Subcutaneous abdominal adipose tissue (tissue), 5 donors: ENCODE measurements at regions not wholly inside any gene's neighbourhood (a gene's known extent, or its start where the extent isn't known, plus 50 kb on each side); places are given as distances from the start of the nearest gene placed in this dataset.

Source experiments
- H3K27ac ChIP-seq: one replicate; pipeline ENCODE4 v1.7.0; 2013; ENCODE audit warnings: low read depth, mild to moderate bottlenecking, inconsistent platforms, low read length, moderate library complexity
- H3K27me3 ChIP-seq, 5 donors: one replicate each; pipeline ENCODE4 v1.7.0; 2013; ENCODE audit warnings: low read length in 5 of 5, inconsistent platforms in 1 of 5; ENCODE audit not compliant: control insufficient read depth in 5 of 5, insufficient read depth in 4 of 5
- H3K36me3 ChIP-seq, 5 donors: one replicate each; pipeline ENCODE4 v1.7.0; 2013; ENCODE audit warnings: low read length in 5 of 5; ENCODE audit not compliant: control insufficient read depth in 5 of 5, insufficient read depth in 5 of 5
- H3K4me1 ChIP-seq, 5 donors: one replicate each; pipeline ENCODE4 v1.7.0; 2013; ENCODE audit warnings: low read length in 5 of 5, mild to moderate bottlenecking in 3 of 5, moderate library complexity in 1 of 5; ENCODE audit not compliant: control insufficient read depth in 5 of 5, insufficient read depth in 5 of 5
- H3K4me3 ChIP-seq, 5 donors: one replicate each; pipeline ENCODE4 v1.7.0; 2013; ENCODE audit warnings: low read length in 5 of 5, low read depth in 1 of 5
- H3K9ac ChIP-seq, 5 donors: one replicate each; pipeline ENCODE4 v1.7.0; 2013; ENCODE audit warnings: low read length in 5 of 5, mild to moderate bottlenecking in 4 of 5, moderate library complexity in 3 of 5
- H3K9me3 ChIP-seq, 5 donors: one replicate each; pipeline ENCODE4 v1.7.0; 2013; ENCODE audit warnings: low read length in 5 of 5; ENCODE audit not compliant: control insufficient read depth in 5 of 5
- donor health status: healthy.
- donor health status: healthy.
- donor health status: healthy.
- donor health status: healthy.
- donor health status: healthy.

DNA sequence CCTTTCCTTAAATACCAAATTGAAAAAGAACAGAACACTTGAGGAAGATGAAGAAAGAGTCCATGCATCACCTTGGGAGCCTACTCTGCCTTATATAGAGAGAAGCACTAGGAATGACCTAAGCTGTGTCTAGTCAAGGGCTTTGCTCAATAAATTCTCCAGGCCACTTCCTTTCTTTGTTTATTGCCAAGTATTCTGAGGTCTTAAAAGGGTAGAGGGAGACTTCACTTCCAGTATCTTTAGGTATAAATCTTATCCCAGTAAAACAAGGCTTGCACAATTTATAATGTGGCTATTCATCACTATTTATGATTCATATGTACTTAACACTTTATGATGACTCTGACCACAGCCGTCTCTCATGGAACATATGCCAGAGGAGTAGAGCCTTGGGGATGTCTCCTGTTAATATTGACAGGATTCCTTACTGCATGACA lies 85.1 kb upstream of the ARHGAP5 start:
- no peak overlapping the region for H3K9ac ChIP-seq
- H3K36me3 ChIP-seq: no peaks in the 10 kb centered on the region
- no peak overlapping the region for H3K27ac ChIP-seq
- H3K4me3 ChIP-seq: no peak overlapping the region
- peaks cover 0 to 3% (median 0%) of the 10 kb centered on the region in 5 donors for H3K27me3 ChIP-seq
- peaks cover 0 to 12% (median 4%) of the 10 kb centered on the region in 5 donors for H3K4me1 ChIP-seq
- H3K9me3 ChIP-seq: no peaks in the 10 kb centered on the region

DNA sequence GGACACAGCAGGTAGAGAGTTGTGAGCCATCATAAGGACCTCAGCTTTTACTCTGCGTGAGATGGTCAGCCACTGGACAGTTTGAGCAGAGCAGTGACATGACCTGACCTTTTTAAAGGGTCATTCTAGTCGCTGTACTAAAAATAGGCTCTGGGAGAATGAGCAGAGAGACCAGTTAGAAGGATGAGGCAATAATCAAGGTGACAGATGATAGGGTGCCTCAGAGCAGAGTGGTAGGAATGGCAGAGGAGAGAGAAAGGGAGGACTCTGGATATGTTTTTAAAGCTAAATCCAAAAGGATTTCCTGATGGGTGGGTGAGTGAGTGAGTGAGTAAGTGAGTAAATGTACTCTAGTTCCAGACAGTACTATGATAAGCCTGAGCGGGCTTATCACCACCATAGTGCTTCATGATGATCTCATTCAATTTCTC lies 83.6 kb upstream of the ARHGAP5 start:
- no peak overlapping the region for H3K9ac ChIP-seq
- H3K27ac ChIP-seq: no peak overlapping the region
- peaks cover 0 to 20% (median 12%) of the 10 kb centered on the region in 5 donors for H3K4me1 ChIP-seq
- H3K27me3 ChIP-seq: peaks cover 0 to 3% (median 0%) of the 10 kb centered on the region in 5 donors
- no peaks in the 10 kb centered on the region for H3K36me3 ChIP-seq
- H3K9me3 ChIP-seq: no peaks in the 10 kb centered on the region
- no peak overlapping the region for H3K4me3 ChIP-seq

DNA sequence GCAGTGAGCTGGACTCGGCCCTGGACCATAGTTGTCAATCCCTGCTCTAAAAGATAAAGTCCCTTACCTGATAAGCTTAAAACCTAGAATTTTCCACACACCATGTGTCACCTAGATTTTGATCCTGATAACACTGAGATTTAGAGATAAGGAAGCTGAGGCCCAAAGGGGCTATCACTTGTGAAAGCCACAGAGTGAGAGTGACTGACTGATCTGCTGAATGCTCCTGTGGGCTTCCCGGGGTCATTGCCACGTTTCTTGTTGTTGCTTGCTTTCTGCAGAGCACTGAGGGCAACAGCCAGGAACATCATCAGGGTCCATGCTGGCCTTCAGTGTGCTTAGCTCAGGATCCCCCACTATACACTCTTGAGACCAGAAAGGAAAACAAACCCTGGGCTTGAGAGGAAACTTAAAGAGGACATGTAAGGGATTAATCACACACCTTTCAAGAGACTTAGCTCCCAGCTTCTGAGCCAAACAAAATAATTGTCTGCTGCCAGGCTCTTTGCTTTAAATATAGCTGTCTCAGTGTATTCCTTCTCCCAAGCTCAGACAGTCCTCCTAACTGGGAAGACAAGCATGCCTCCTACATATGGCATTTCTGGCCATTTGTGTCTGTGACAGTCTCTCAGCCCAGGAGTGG lies 82.6 kb upstream of the ARHGAP5 start:
- Histone ChIP-seq H3K4me1 (peaks cover 0 to 17% (median 13%) of the 10 kb centered on the region in 5 donors), H3K27ac (no peak overlapping the region), H3K4me3 (no peak overlapping the region), H3K9me3 (no peaks in the 10 kb centered on the region), H3K36me3 (no peaks in the 10 kb centered on the region), H3K27me3 (peaks cover 0 to 3% (median 0%) of the 10 kb centered on the region in 5 donors), H3K9ac (no peak overlapping the region)

DNA sequence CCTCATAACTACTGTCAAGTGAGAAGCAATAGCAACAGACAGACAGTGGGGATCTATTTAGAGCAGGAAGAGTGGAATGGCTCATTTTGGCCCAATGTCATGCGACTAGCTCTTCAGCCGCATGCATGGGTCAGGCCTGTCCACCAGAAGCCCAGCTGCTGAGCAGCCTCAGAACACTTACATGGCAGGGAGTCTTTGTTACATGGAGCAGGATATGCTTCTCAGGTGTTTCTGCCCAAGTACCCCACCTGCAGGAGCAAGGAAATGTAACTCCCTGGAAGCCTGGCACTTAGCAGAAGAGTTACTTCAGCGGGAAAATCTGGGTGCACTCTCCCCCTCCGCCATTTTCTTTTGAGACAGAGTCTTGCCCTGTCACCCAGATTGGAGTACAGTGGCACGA lies 73.5 kb upstream of the ARHGAP5 start:
- Histone ChIP-seq H3K27ac (no peak overlapping the region), H3K9ac (no peak overlapping the region), H3K9me3 (no peaks in the 10 kb centered on the region), H3K4me3 (no peak overlapping the region), H3K27me3 (no peaks in the 10 kb centered on the region), H3K36me3 (no peaks in the 10 kb centered on the region), H3K4me1 (peaks cover 0 to under 1% (median 0%) of the 10 kb centered on the region in 5 donors)

DNA sequence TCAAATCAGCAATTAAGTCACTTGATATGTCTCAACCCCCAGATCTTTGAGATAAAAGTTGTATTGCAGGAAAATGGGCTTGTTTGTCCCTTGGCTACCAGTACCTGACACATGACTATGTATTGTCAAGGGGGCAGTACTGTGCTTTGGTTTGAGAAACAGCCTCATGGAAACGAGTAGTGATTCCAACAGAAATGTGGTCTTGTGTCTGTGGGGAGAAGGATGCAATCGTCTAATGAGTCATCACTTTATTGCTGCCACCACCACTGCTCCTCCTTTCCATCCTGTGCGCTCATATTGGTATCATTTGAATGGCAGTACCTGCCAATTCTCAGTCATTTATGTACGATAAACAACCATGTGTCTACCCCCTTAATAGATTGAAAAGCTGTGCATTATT lies 72.8 kb upstream of the ARHGAP5 start:
- Histone ChIP-seq H3K36me3 (no peaks in the 10 kb centered on the region), H3K4me1 (no peaks in the 10 kb centered on the region), H3K9ac (no peak overlapping the region), H3K27ac (no peak overlapping the region), H3K27me3 (no peaks in the 10 kb centered on the region), H3K4me3 (no peak overlapping the region), H3K9me3 (no peaks in the 10 kb centered on the region)

DNA sequence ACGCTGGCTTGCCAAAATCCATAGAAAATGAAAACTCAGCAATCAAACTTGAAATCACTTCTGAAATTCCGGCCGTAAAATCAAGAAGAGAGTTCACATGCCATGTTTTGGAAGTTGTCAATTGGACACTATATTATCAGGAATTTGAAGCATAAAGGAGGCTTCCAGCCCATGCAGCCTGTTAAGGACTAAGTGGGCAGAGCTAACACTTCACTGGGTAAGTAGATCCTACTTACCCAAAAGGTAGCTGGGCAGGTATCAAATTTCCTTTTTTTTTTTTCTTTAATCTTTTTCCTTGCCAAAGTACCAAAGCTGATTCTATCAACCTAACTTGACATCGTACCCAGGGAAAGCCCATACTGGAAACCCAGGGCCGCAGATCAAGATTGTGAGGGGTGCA lies 71.5 kb upstream of the ARHGAP5 start:
- H3K36me3 ChIP-seq: no peaks in the 10 kb centered on the region
- no peaks in the 10 kb centered on the region for H3K4me1 ChIP-seq
- no peaks in the 10 kb centered on the region for H3K9me3 ChIP-seq
- no peaks in the 10 kb centered on the region for H3K27me3 ChIP-seq
- H3K9ac ChIP-seq: no peak overlapping the region
- H3K27ac ChIP-seq: no peak overlapping the region
- no peak overlapping the region for H3K4me3 ChIP-seq

DNA sequence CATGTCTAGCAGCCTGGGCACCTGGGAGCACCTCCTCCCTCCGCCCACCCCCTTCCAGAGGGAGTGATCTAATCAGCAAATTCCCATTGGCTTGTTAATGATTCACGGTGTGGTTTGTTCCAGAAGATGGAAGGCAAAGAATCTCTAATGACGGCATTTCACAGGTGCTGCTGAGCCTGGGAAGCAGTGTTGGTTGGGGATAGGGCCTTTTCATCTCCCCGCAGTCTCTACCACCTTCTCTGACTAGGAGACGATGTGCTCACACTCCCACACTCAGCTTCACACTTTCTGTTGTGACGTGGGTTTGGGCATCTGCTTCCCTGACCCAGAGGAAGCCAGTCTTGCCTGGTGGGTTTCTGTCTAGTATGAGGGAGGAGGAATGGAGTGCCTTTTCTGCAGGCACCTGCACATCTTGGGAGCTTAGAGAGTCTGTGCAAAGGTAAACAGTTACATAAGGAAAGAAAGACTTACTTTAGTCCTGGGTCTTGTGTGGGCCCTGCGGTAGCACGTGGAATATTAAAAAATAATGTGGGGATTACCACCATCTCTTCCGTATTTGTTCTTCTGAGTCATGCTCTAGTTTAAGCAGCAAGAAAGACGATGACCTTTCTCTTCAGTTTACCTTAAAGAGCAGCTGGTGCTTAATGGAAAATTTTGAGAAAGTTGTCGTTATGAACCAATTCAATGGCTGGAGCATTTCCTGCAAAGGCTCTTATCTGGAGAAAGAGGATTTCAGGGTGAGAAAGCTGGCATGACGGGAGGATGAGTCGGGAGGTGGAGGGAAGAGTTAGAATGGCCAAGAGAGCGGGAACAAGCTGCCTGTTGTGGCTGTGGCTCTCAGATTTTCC lies 70.6 kb upstream of the ARHGAP5 start:
- Histone ChIP-seq H3K9ac (no peak overlapping the region), H3K27ac (no peak overlapping the region), H3K4me1 (no peaks in the 10 kb centered on the region), H3K9me3 (no peaks in the 10 kb centered on the region), H3K27me3 (no peaks in the 10 kb centered on the region), H3K4me3 (no peak overlapping the region), H3K36me3 (no peaks in the 10 kb centered on the region)

DNA sequence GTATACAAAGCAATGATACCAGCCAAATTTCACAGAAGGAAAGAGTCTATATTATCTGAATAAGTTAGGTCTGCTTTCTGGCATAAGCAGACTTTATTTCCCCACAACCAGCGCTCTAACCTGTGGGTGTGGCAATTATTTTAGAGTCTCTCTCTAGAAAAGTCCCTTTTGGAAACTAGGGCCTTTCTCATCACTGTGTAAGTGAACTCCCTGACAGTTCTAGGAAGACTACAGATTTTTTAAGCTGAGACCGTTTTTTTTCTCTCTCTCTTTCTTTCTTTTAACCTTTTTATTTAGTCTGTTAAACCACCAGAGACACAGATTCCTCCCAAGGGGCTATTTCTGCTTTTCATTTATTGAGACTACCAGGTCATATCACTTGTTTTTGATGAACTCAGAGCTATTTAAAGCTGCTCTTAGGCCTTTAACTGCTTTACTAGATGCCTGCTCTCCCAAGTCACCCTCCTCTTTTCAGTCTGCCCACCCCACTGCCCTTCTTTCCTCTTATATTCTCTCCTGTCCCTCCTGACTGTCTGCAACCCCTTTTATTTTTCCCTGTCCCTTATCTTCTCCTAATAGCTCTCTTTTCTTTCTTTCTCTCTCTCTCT lies 69.2 kb upstream of the ARHGAP5 start:
- H3K9ac ChIP-seq: no peak overlapping the region
- H3K36me3 ChIP-seq: no peaks in the 10 kb centered on the region
- no peak overlapping the region for H3K27ac ChIP-seq
- H3K27me3 ChIP-seq: no peaks in the 10 kb centered on the region
- no peak overlapping the region for H3K4me3 ChIP-seq
- H3K4me1 ChIP-seq: no peaks in the 10 kb centered on the region
- H3K9me3 ChIP-seq: no peaks in the 10 kb centered on the region

DNA sequence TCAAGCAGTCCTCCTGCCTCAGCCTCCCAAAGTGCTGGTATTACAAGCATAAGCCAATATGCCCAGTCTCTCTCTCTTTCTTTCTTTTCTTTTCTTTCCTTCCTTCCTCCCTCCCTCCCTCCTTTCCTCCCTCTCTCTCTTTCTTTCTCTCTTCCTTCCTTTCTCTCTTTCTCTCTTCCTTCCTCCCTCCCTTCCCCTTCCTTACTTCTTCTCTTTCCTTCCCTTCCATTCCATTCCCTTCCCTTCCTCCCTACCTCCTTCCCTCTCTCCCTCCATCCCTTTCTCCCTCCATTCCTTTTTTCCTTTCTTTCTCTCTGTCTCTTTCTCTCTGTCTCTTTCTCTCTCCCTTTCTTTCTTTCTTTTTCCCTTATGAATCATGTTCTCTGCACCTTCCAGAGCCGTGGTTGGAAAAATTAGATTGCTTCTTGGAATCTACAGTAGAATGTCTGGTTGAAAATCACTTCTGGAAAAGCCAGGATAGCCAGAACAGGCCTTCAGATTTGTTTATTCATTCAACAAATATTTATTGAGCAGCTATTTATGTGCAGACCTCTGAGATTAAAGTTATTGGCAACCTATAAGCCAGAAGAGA lies 68.4 kb upstream of the ARHGAP5 start:
- no peak overlapping the region for H3K4me3 ChIP-seq
- H3K36me3 ChIP-seq: no peaks in the 10 kb centered on the region
- H3K9ac ChIP-seq: no peak overlapping the region
- no peaks in the 10 kb centered on the region for H3K27me3 ChIP-seq
- H3K9me3 ChIP-seq: no peaks in the 10 kb centered on the region
- H3K27ac ChIP-seq: no peak overlapping the region
- H3K4me1 ChIP-seq: no peaks in the 10 kb centered on the region
